Duodenal mucosa (tissue), 2 donors: ENCODE measurements at regions not wholly inside any gene's neighbourhood (a gene's known extent, or its start where the extent isn't known, plus 50 kb on each side); places are given as distances from the start of the nearest gene placed in this dataset.

ENCODE experiments used
- H3K27ac ChIP-seq: one replicate; pipeline ENCODE4 v1.7.0; 2013; ENCODE audit warnings: low read depth, low read length
- H3K27me3 ChIP-seq, 2 donors: one replicate each; pipeline ENCODE4 v1.7.0; 2013; ENCODE audit warnings: low read length in 2 of 2, control low read depth in 1 of 2; ENCODE audit not compliant: insufficient read depth in 2 of 2, control insufficient read depth in 1 of 2
- H3K36me3 ChIP-seq, 2 donors: one replicate each; pipeline ENCODE4 v1.7.0; 2013; ENCODE audit warnings: low read length in 2 of 2, control low read depth in 1 of 2; ENCODE audit not compliant: insufficient read depth in 2 of 2, control insufficient read depth in 1 of 2
- H3K4me1 ChIP-seq, 2 donors: one replicate each; pipeline ENCODE4 v1.7.0; 2013; ENCODE audit warnings: low read length in 2 of 2, control low read depth in 1 of 2; ENCODE audit not compliant: insufficient read depth in 2 of 2, control insufficient read depth in 1 of 2
- H3K4me3 ChIP-seq, 2 donors: one replicate each; pipeline ENCODE4 v1.7.0; 2013; ENCODE audit warnings: low read length in 2 of 2, low read depth in 1 of 2
- H3K9ac ChIP-seq, 2 donors: one replicate each; pipeline ENCODE4 v1.7.0; 2013; ENCODE audit warnings: low read length in 2 of 2, low read depth in 1 of 2
- H3K9me3 ChIP-seq, 2 donors: one replicate each; pipeline ENCODE4 v1.7.0; 2013; ENCODE audit warnings: low read length in 2 of 2, control low read depth in 1 of 2; ENCODE audit not compliant: control insufficient read depth in 1 of 2

- Histone ChIP-seq H3K27me3 (no peaks in the 10 kb centered on the region), H3K9me3 (no peaks in the 10 kb centered on the region), H3K36me3 (no peaks in the 10 kb centered on the region), H3K27ac (no peak overlapping the region), H3K4me1 (no peaks in the 10 kb centered on the region), H3K9ac (no peak overlapping the region), H3K4me3 (no peak overlapping the region)
These were observed 658.8 kb upstream of the ID2 start for GRCh38 chr2:8022908-8023640.

- Histone ChIP-seq H3K36me3 (no peaks in the 10 kb centered on the region), H3K9ac (no peak overlapping the region), H3K4me1 (no peaks in the 10 kb centered on the region), H3K4me3 (no peak overlapping the region), H3K27ac (no peak overlapping the region), H3K9me3 (no peaks in the 10 kb centered on the region), H3K27me3 (no peaks in the 10 kb centered on the region)
These were observed 657.4 kb upstream of the ID2 start for GRCh38 chr2:8024506-8024905.

- no peak overlapping the region for H3K4me3 ChIP-seq
- H3K4me1 ChIP-seq, result no peaks in the 10 kb centered on the region
- H3K9me3 ChIP-seq, result no peaks in the 10 kb centered on the region
- no peaks in the 10 kb centered on the region for H3K27me3 ChIP-seq
- H3K9ac ChIP-seq, result no peak overlapping the region
- no peak overlapping the region for H3K27ac ChIP-seq
- H3K36me3 ChIP-seq, result no peaks in the 10 kb centered on the region
These were observed 655.5 kb upstream of the ID2 start for GRCh38 chr2:8026381-8026780.

- Histone ChIP-seq H3K4me1 (no peaks in the 10 kb centered on the region), H3K36me3 (no peaks in the 10 kb centered on the region), H3K9me3 (no peaks in the 10 kb centered on the region), H3K4me3 (no peak overlapping the region), H3K27me3 (no peaks in the 10 kb centered on the region), H3K9ac (no peak overlapping the region), H3K27ac (no peak overlapping the region)
These were observed 654.5 kb upstream of the ID2 start for GRCh38 chr2:8027387-8027786.

- Histone ChIP-seq H3K4me1 (no peaks in the 10 kb centered on the region), H3K9ac (no peak overlapping the region), H3K4me3 (no peak overlapping the region), H3K27me3 (no peaks in the 10 kb centered on the region), H3K9me3 (no peaks in the 10 kb centered on the region), H3K27ac (no peak overlapping the region), H3K36me3 (no peaks in the 10 kb centered on the region)
These were observed 653.8 kb upstream of the ID2 start for GRCh38 chr2:8028036-8028435.

- no peaks in the 10 kb centered on the region for H3K4me1 ChIP-seq
- H3K27ac ChIP-seq, result no peak overlapping the region
- H3K4me3 ChIP-seq, result no peak overlapping the region
- H3K36me3 ChIP-seq, result no peaks in the 10 kb centered on the region
- no peak overlapping the region for H3K9ac ChIP-seq
- H3K9me3 ChIP-seq, result no peaks in the 10 kb centered on the region
- no peaks in the 10 kb centered on the region for H3K27me3 ChIP-seq
These were observed 653.4 kb upstream of the ID2 start for GRCh38 chr2:8028436-8028835.

- Histone ChIP-seq H3K36me3 (no peaks in the 10 kb centered on the region), H3K9ac (no peak overlapping the region), H3K9me3 (no peaks in the 10 kb centered on the region), H3K4me3 (no peak overlapping the region), H3K27ac (no peak overlapping the region), H3K4me1 (no peaks in the 10 kb centered on the region), H3K27me3 (no peaks in the 10 kb centered on the region)
These were observed 652.9 kb upstream of the ID2 start for GRCh38 chr2:8028981-8029380.

- Histone ChIP-seq H3K9me3 (no peaks in the 10 kb centered on the region), H3K4me3 (no peak overlapping the region), H3K27me3 (no peaks in the 10 kb centered on the region), H3K27ac (no peak overlapping the region), H3K4me1 (no peaks in the 10 kb centered on the region), H3K36me3 (no peaks in the 10 kb centered on the region), H3K9ac (no peak overlapping the region)
These were observed 651.1 kb upstream of the ID2 start for GRCh38 chr2:8030573-8031303.

GRCh38 chr2:8031370-8031769 lies 650.5 kb upstream of the ID2 start:
- Histone ChIP-seq H3K27ac (no peak overlapping the region), H3K4me3 (no peak overlapping the region), H3K9ac (no peak overlapping the region), H3K36me3 (no peaks in the 10 kb centered on the region), H3K27me3 (no peaks in the 10 kb centered on the region), H3K4me1 (no peaks in the 10 kb centered on the region), H3K9me3 (no peaks in the 10 kb centered on the region)

GRCh38 chr2:8033546-8034096 lies 648.2 kb upstream of the ID2 start:
- no peak overlapping the region for H3K27ac ChIP-seq
- H3K4me3 ChIP-seq, result no peak overlapping the region
- no peaks in the 10 kb centered on the region for H3K4me1 ChIP-seq
- no peaks in the 10 kb centered on the region for H3K9me3 ChIP-seq
- H3K9ac ChIP-seq, result no peak overlapping the region
- H3K36me3 ChIP-seq, result no peaks in the 10 kb centered on the region
- no peaks in the 10 kb centered on the region for H3K27me3 ChIP-seq
